GM19452 (cell line): ENCODE measurements at regions not wholly inside any gene's neighbourhood (a gene's known extent, or its start where the extent isn't known, plus 50 kb on each side); places are given as distances from the start of the nearest gene placed in this dataset.

ENCODE experiments used
- ATAC-seq: cut with Tn5 transposase; IDR thresholded peaks from one replicate; pipeline ENCODE4 v1.9.1; 2021; ENCODE audit not compliant: unreplicated experiment

- no peak for ATAC-seq
Observed at GRCh38 chr20:52921340-52921739, 50.8 kb upstream of the TSHZ2 start.

GRCh38 chr20:52918311-52918710 is 53.8 kb upstream of the TSHZ2 start:
- no peak for ATAC-seq

- no peak for ATAC-seq
Observed at GRCh38 chr20:52915564-52915963, 56.6 kb upstream of the TSHZ2 start.

- ATAC-seq, result no peak
Observed at GRCh38 chr20:52914870-52915269, 57.3 kb upstream of the TSHZ2 start.

- ATAC-seq, result no peak
Observed at GRCh38 chr20:52913650-52914387, 58.3 kb upstream of the TSHZ2 start.

GRCh38 chr20:52905241-52905994 is 66.7 kb upstream of the TSHZ2 start:
- no peak for ATAC-seq

- ATAC-seq, result no peak
Observed at GRCh38 chr20:52904837-52905236, 67.3 kb upstream of the TSHZ2 start.

GRCh38 chr20:52899041-52899608 is 73.0 kb upstream of the TSHZ2 start:
- no peak for ATAC-seq

GRCh38 chr20:52896348-52896747 is 75.8 kb upstream of the TSHZ2 start:
- no peak for ATAC-seq

- no peak for ATAC-seq
Observed at GRCh38 chr20:52895701-52896100, 76.5 kb upstream of the TSHZ2 start.

GRCh38 chr20:52895235-52895634 is 76.9 kb upstream of the TSHZ2 start:
- ATAC-seq, result no peak

GRCh38 chr20:52893498-52893897 is 78.7 kb upstream of the TSHZ2 start:
- no peak for ATAC-seq

- no peak for ATAC-seq
Observed at GRCh38 chr20:52892023-52892422, 80.1 kb upstream of the TSHZ2 start.

GRCh38 chr20:52890130-52890529 is 82.0 kb upstream of the TSHZ2 start:
- no peak for ATAC-seq

- no peak for ATAC-seq
Observed at GRCh38 chr20:52889225-52889624, 82.9 kb upstream of the TSHZ2 start.

- no peak for ATAC-seq
Observed at GRCh38 chr20:52888096-52888495, 84.1 kb upstream of the TSHZ2 start.

- ATAC-seq, result no peak
Observed at GRCh38 chr20:52880997-52881396, 91.2 kb upstream of the TSHZ2 start.

GRCh38 chr20:52880259-52880658 is 91.9 kb upstream of the TSHZ2 start:
- no peak for ATAC-seq

- no peak for ATAC-seq
Observed at GRCh38 chr20:52874241-52874640, 97.9 kb upstream of the TSHZ2 start.

GRCh38 chr20:52869698-52870501 is 102.3 kb upstream of the TSHZ2 start:
- no peak for ATAC-seq

GRCh38 chr20:52869276-52869675 is 102.9 kb upstream of the TSHZ2 start:
- no peak for ATAC-seq
